Prostate gland (tissue), 2 donors: ENCODE measurements at regions not wholly inside any gene's neighbourhood (a gene's known extent, or its start where the extent isn't known, plus 50 kb on each side); places are given as distances from the start of the nearest gene placed in this dataset.

Experiments used
- DNase-seq: peaks from one replicate; pipeline ENCODE4 v3.0.0-alpha.2; 2019; ENCODE audit warnings: low spot score
- H3K27ac ChIP-seq, 2 donors: fragments of 200-600 bp; sonication (generic); 2 replicates each; pipeline ENCODE4 v1.5.1; 2017 to 2019
- H3K27me3 ChIP-seq: fragments of 200-600 bp; sonication (generic); replicated peaks from 2 replicates; pipeline ENCODE4 v1.5.1; 2019; ENCODE audit not compliant: insufficient read depth
- H3K36me3 ChIP-seq, 2 donors: fragments of 200-600 bp; sonication (generic); 1 replicate in 1 of 2; 2 replicates in 1 of 2; pipeline versions ENCODE4 v1.5.1 to v1.8.1; 2017 to 2019
- H3K4me1 ChIP-seq: fragments of 200-600 bp; sonication (generic); replicated peaks from 2 replicates; pipeline ENCODE4 v1.5.1; 2019
- H3K4me3 ChIP-seq, 2 donors: fragments of 200-600 bp; sonication (generic); 2 replicates each; pipeline ENCODE4 v1.5.1; 2017 to 2019
- H3K9me3 ChIP-seq: fragments of 200-600 bp; sonication (generic); 2 replicates; pipeline ENCODE4 v1.5.1; 2017
- CTCF ChIP-seq, 4 experiments: fragments of 200-600 bp in 2 of 4; fragments of 450-650 bp in 2 of 4; sonication (generic) in 2 of 4; IDR thresholded peaks; 1 replicate in 3 of 4; 2 replicates in 1 of 4; pipeline ENCODE4 v1.5.1; 2016 to 2019; ENCODE audit warnings: antibody characterized with exemption in 4 of 4, mild to moderate bottlenecking in 2 of 4, moderate library complexity in 2 of 4
- POLR2A ChIP-seq: fragments of 450-650 bp; IDR thresholded peaks from one replicate; pipeline ENCODE4 v1.6.1; 2016; ENCODE audit warnings: antibody characterized with exemption, mild to moderate bottlenecking
- POLR2AphosphoS5 ChIP-seq: sonication (generic); formaldehyde crosslinking; IDR thresholded peaks from one replicate; pipeline ENCODE4 v1.6.1; 2017; ENCODE audit warnings: antibody characterized with exemption
- WGBS: methylation state at CpG from one replicate; pipeline ENCODE4 v1.1.5; 2018; 5-methylcytosine and 5-hydroxymethylcytosine counted together
- intact Hi-C: fragments of 100-400 bp; cut with DNase I; formaldehyde crosslinking; loops from one replicate; pipeline ENCODE4 v1.14.2; 2022

GRCh38 chr1:83500987-83501591 is 497.8 kb downstream of the TTLL7 start:
- no peaks in the 10 kb centered on the region for H3K27me3 ChIP-seq
- DNase-seq = no peak
- H3K4me3 ChIP-seq = no peak overlapping the region
- no peaks in the 10 kb centered on the region for H3K9me3 ChIP-seq
- intact Hi-C loops = no loop called here
- 65% methylated on average over 1 of the region's 1 CpG for WGBS
- no peak overlapping the region for H3K27ac ChIP-seq
- H3K36me3 ChIP-seq = no peaks in the 10 kb centered on the region
- no peaks in the 10 kb centered on the region for H3K4me1 ChIP-seq
- no peak for TF ChIP-seq POLR2AphosphoS5
- TF ChIP-seq CTCF (IDR thresholded peaks at IDR 0.05) = no peak
- TF ChIP-seq POLR2A = no peak

- Histone ChIP-seq H3K36me3 (no peaks in the 10 kb centered on the region), H3K27ac (no peak overlapping the region), H3K27me3 (no peaks in the 10 kb centered on the region), H3K9me3 (no peaks in the 10 kb centered on the region), H3K4me1 (no peaks in the 10 kb centered on the region), H3K4me3 (no peak overlapping the region)
- intact Hi-C loops = no loop called here
- 87% methylated on average over 1 of the region's 1 CpG for WGBS
- TF ChIP-seq POLR2AphosphoS5 = no peak
- no peak for TF ChIP-seq CTCF (IDR thresholded peaks at IDR 0.05)
- no peak for TF ChIP-seq POLR2A
- no peak for DNase-seq
Measured at GRCh38 chr1:83500531-83500930, 498.4 kb downstream of the TTLL7 start.

GRCh38 chr1:83499998-83500397 is 498.9 kb downstream of the TTLL7 start:
- H3K36me3 ChIP-seq = no peaks in the 10 kb centered on the region
- no peaks in the 10 kb centered on the region for H3K4me1 ChIP-seq
- TF ChIP-seq POLR2A (no peak), POLR2AphosphoS5 (no peak), CTCF (IDR thresholded peaks at IDR 0.05) (no peak)
- no peak overlapping the region for H3K27ac ChIP-seq
- H3K4me3 ChIP-seq = no peak overlapping the region
- H3K27me3 ChIP-seq = no peaks in the 10 kb centered on the region
- no peaks in the 10 kb centered on the region for H3K9me3 ChIP-seq
- 87% methylated on average over 3 of the region's 3 CpGs for WGBS
- intact Hi-C loops = no loop called here
- DNase-seq = no peak

- DNase-seq = no peak
- 88% methylated on average over 1 of the region's 1 CpG for WGBS
- no peak overlapping the region for H3K27ac ChIP-seq
- H3K4me1 ChIP-seq = no peaks in the 10 kb centered on the region
- no peaks in the 10 kb centered on the region for H3K27me3 ChIP-seq
- intact Hi-C loops = no loop called here
- H3K9me3 ChIP-seq = no peaks in the 10 kb centered on the region
- no peaks in the 10 kb centered on the region for H3K36me3 ChIP-seq
- H3K4me3 ChIP-seq = no peak overlapping the region
- TF ChIP-seq POLR2AphosphoS5 (no peak), CTCF (IDR thresholded peaks at IDR 0.05) (no peak), POLR2A (no peak)
Measured at GRCh38 chr1:83497563-83497962, 501.4 kb downstream of the TTLL7 start.

- H3K4me3 ChIP-seq = no peak overlapping the region
- TF ChIP-seq CTCF (IDR thresholded peaks at IDR 0.05) = no peak
- no peak for TF ChIP-seq POLR2AphosphoS5
- TF ChIP-seq POLR2A = no peak
- intact Hi-C loops = no loop called here
- no peak overlapping the region for H3K27ac ChIP-seq
- H3K36me3 ChIP-seq = no peaks in the 10 kb centered on the region
- no peaks in the 10 kb centered on the region for H3K4me1 ChIP-seq
- WGBS = 88% methylated on average over 9 of the region's 9 CpGs
- H3K27me3 ChIP-seq = no peaks in the 10 kb centered on the region
- no peaks in the 10 kb centered on the region for H3K9me3 ChIP-seq
- no peak for DNase-seq
Measured at GRCh38 chr1:83495560-83495959, 503.4 kb downstream of the TTLL7 start.
